OCI-LY3 (cell line): ENCODE measurements at regions not wholly inside any gene's neighbourhood (a gene's known extent, or its start where the extent isn't known, plus 50 kb on each side); places are given as distances from the start of the nearest gene placed in this dataset.

Experiments used
- H2AFZ ChIP-seq: fragments of 200-600, 300-600 bp; shearing (Covaris generic); 2 replicates; pipeline ENCODE4 v1.6.0; 2014; ENCODE audit warnings: antibody characterized with exemption, low read depth, low read length
- H3K27ac ChIP-seq: fragments of 200-600, 300-600 bp; sonication (generic); 2 replicates; pipeline ENCODE4 v1.5.1; 2014; ENCODE audit warnings: mild to moderate bottlenecking, low read length, moderate library complexity, mixed read lengths
- H3K27me3 ChIP-seq: fragments of 200-600, 300-600 bp; sonication (generic); 2 replicates; pipeline ENCODE4 v1.6.1; 2014; ENCODE audit warnings: low read depth, low read length, mixed read lengths
- H3K36me3 ChIP-seq: fragments of 200-600, 300-600 bp; sonication (generic); replicated peaks from 2 replicates; pipeline ENCODE3; 2014; ENCODE audit warnings: low read depth, low read length, mixed read lengths
- H3K4me1 ChIP-seq: fragments of 300-600, 200-600 bp; sonication (generic); 2 replicates; pipeline ENCODE4 v1.6.1; 2014; ENCODE audit warnings: low read length, mixed read lengths
- H3K4me2 ChIP-seq: fragments of 200-600, 300-600 bp; sonication (generic); 2 replicates; pipeline ENCODE4 v1.6.1; 2014; ENCODE audit warnings: low read length, mixed read lengths
- H3K4me3 ChIP-seq: fragments of 300-600, 200-600 bp; sonication (generic); 2 replicates; pipeline ENCODE4 v1.5.1; 2014; ENCODE audit warnings: antibody characterized with exemption, mild to moderate bottlenecking, low read length, moderate library complexity
- H3K79me2 ChIP-seq: fragments of 300-600, 200-600 bp; shearing (Covaris generic); 2 replicates; pipeline ENCODE4 v1.6.1; 2014; ENCODE audit warnings: mild to moderate bottlenecking, low read length, mixed read lengths
- H3K9ac ChIP-seq: fragments of 300-600, 200-600 bp; shearing (Covaris generic); 2 replicates; pipeline ENCODE4 v1.6.0; 2014; ENCODE audit warnings: mild to moderate bottlenecking, low read length, moderate library complexity
- H3K9me3 ChIP-seq: fragments of 200-600, 300-600 bp; shearing (Covaris generic); 2 replicates; pipeline ENCODE4 v1.6.1; 2014; ENCODE audit warnings: low read length, mixed read lengths; ENCODE audit not compliant: insufficient read depth
- H4K20me1 ChIP-seq: fragments of 200-600, 300-600 bp; sonication (generic); 2 replicates; pipeline ENCODE4 v1.6.1; 2016; ENCODE audit warnings: low read length, mixed read lengths; ENCODE audit not compliant: insufficient read depth
- CTCF ChIP-seq: fragments of 200-600, 300-600 bp; sonication (generic); IDR thresholded peaks from 2 replicates; pipeline ENCODE4 v1.5.1; 2014; ENCODE audit warnings: antibody characterized with exemption, low read length, low read depth
- EZH2phosphoT487 ChIP-seq: fragments of 200-600 bp; shearing (Covaris generic); IDR thresholded peaks from 2 replicates; pipeline ENCODE4 v1.6.1; 2018; ENCODE audit warnings: antibody characterized with exemption, mixed run types, low read depth

- H3K4me1 ChIP-seq = no peaks in the 10 kb centered on the region
- H3K4me2 ChIP-seq = no peak overlapping the region
- H3K27me3 ChIP-seq = no peaks in the 10 kb centered on the region
- no peaks in the 10 kb centered on the region for H3K9me3 ChIP-seq
- H3K36me3 ChIP-seq = no peaks in the 10 kb centered on the region
- H3K27ac ChIP-seq = no peak overlapping the region
- H2AFZ ChIP-seq = no peak overlapping the region
- no peak overlapping the region for H3K9ac ChIP-seq
- H4K20me1 ChIP-seq = no peaks in the 10 kb centered on the region
- no peak overlapping the region for H3K4me3 ChIP-seq
- TF ChIP-seq EZH2phosphoT487 = no peak
- TF ChIP-seq CTCF = no peak
- H3K79me2 ChIP-seq = no peaks in the 10 kb centered on the region
Observed at GRCh38 chr9:95710446-95710845, 165.0 kb upstream of the ERCC6L2 start.

GRCh38 chr9:95696701-95697100, 178.8 kb upstream of the ERCC6L2 start:
- Histone ChIP-seq H4K20me1 (no peaks in the 10 kb centered on the region), H3K36me3 (no peaks in the 10 kb centered on the region), H3K79me2 (no peaks in the 10 kb centered on the region), H3K9me3 (no peaks in the 10 kb centered on the region), H3K4me1 (no peaks in the 10 kb centered on the region; the same call in 1 of the 2 replicates), H3K27me3 (no peaks in the 10 kb centered on the region), H3K4me2 (no peak overlapping the region), H3K27ac (no peak overlapping the region), H3K4me3 (no peak overlapping the region), H3K9ac (no peak overlapping the region), H2AFZ (no peak overlapping the region)
- TF ChIP-seq CTCF = no peak
- no peak for TF ChIP-seq EZH2phosphoT487

DNA sequence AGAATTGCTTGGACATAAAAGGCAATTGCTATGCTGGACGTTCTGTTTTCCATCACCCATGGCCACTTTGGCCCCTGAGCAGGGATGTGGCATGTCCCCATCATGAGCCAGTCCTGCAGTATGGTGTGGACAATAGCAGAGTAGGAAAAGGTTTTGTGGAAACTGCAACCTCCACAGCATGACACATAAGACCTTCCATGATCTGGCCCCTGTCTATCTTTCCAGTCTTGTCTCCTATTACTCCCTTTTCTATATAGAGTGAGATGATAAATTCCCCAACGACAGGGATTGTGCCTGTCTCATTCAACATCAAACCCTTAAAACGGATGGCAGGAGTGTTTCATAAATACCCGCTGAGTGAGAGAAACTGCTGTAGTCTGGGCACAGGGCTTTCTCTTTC, 174.7 kb upstream of the PTCH1 start:
- no peaks in the 10 kb centered on the region for H3K9me3 ChIP-seq
- H3K9ac ChIP-seq = no peak overlapping the region
- no peaks in the 10 kb centered on the region for H4K20me1 ChIP-seq
- no peaks in the 10 kb centered on the region for H3K79me2 ChIP-seq
- no peak overlapping the region for H2AFZ ChIP-seq
- no peaks in the 10 kb centered on the region for H3K27me3 ChIP-seq
- H3K4me1 ChIP-seq = no peaks in the 10 kb centered on the region; the same call in 1 of the 2 replicates
- no peak for TF ChIP-seq EZH2phosphoT487
- no peak for TF ChIP-seq CTCF
- H3K4me2 ChIP-seq = no peak overlapping the region
- no peaks in the 10 kb centered on the region for H3K36me3 ChIP-seq
- no peak overlapping the region for H3K4me3 ChIP-seq
- no peak overlapping the region for H3K27ac ChIP-seq

DNA sequence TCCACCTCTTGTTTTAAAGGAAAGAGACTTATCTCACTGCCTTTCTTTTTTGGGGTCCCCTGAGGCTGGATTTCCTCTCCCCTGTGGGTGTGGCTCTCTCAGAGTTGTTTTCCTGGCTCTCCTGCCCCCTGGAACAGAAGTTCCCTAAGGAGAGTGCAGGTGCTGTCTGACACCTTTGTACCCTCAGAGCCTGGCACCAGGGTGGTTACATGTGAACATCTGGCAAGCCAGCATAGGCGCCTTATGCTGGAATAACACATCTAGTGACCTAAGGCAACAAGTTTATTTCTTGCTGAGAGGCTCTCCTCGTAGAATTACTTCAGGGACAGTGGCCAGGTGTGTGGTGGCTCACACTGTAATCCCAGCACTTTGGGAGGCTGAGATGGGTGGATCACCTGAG, 172.9 kb upstream of the PTCH1 start:
- no peak for TF ChIP-seq CTCF
- no peak for TF ChIP-seq EZH2phosphoT487
- H3K9ac ChIP-seq = no peak overlapping the region
- H3K79me2 ChIP-seq = no peaks in the 10 kb centered on the region
- H3K4me1 ChIP-seq = no peaks in the 10 kb centered on the region; the same call in 1 of the 2 replicates
- no peak overlapping the region for H3K4me3 ChIP-seq
- H3K27ac ChIP-seq = no peak overlapping the region
- H3K9me3 ChIP-seq = no peaks in the 10 kb centered on the region
- no peak overlapping the region for H2AFZ ChIP-seq
- H4K20me1 ChIP-seq = no peaks in the 10 kb centered on the region
- no peaks in the 10 kb centered on the region for H3K27me3 ChIP-seq
- no peak overlapping the region for H3K4me2 ChIP-seq
- no peaks in the 10 kb centered on the region for H3K36me3 ChIP-seq
